GM13976 (cell line): ENCODE measurements at regions not wholly inside any gene's neighbourhood (a gene's known extent, or its start where the extent isn't known, plus 50 kb on each side); places are given as distances from the start of the nearest gene placed in this dataset.

Experiments used
- DNase-seq: peaks from one replicate; pipeline ENCODE4 v3.0.0; 2012; ENCODE audit warnings: low spot score
- CTCF ChIP-seq: IDR thresholded peaks from 2 replicates; pipeline ENCODE4 v1.5.1; 2012; ENCODE audit warnings: borderline replicate concordance, mild to moderate bottlenecking; ENCODE audit not compliant: insufficient read depth; ENCODE audit errors: extremely low read depth, missing control alignments, control extremely low read depth
- in situ Hi-C: fragments of 300-500 bp; cut with MboI; formaldehyde crosslinking; loops from one replicate; pipeline ENCODE4 v1.12.0; 2022; ENCODE audit warnings: low sequenced_read_pairs, mixed read lengths, inconsistent platforms; ENCODE audit not compliant: unreplicated experiment

- no peak for TF ChIP-seq CTCF
- DNase-seq, result no peak
- in situ Hi-C loops, result no loop called here
Measured at GRCh38 chr2:66017763-66018162, 417.2 kb upstream of the MEIS1 start.

- no peak for DNase-seq
- in situ Hi-C loops, result no loop called here
- no peak for TF ChIP-seq CTCF
Measured at GRCh38 chr2:66014450-66014849, 420.5 kb upstream of the MEIS1 start.

GRCh38 chr2:66013456-66013855 is 421.5 kb upstream of the MEIS1 start:
- in situ Hi-C loops, result no loop called here

GRCh38 chr2:66003931-66004330 is 431.0 kb upstream of the MEIS1 start:
- no peak for DNase-seq
- in situ Hi-C loops, result no loop called here
- no peak for TF ChIP-seq CTCF

More at GRCh38 chr2:66013456-66013855, 421.5 kb upstream of the MEIS1 start:
- no peak for TF ChIP-seq CTCF
- no peak for DNase-seq

- in situ Hi-C loops, result no loop called here
- DNase-seq, result no peak
- no peak for TF ChIP-seq CTCF
Measured at GRCh38 chr2:66001538-66001937, 433.4 kb upstream of the MEIS1 start.

GRCh38 chr2:66000901-66001300 is 434.0 kb upstream of the MEIS1 start:
- no peak for TF ChIP-seq CTCF
- in situ Hi-C loops, result no loop called here
- DNase-seq, result no peak

GRCh38 chr2:65999796-66000195 is 435.1 kb upstream of the MEIS1 start:
- in situ Hi-C loops, result no loop called here
- no peak for TF ChIP-seq CTCF
- DNase-seq, result no peak
